HG03520 (cell line): ENCODE measurements at regions not wholly inside any gene's neighbourhood (a gene's known extent, or its start where the extent isn't known, plus 50 kb on each side); places are given as distances from the start of the nearest gene placed in this dataset.

ENCODE experiments used
- ATAC-seq: cut with Tn5 transposase; IDR thresholded peaks from one replicate; pipeline ENCODE4 v1.9.1; 2021; ENCODE audit warnings: mild to moderate bottlenecking, moderate library complexity; ENCODE audit not compliant: unreplicated experiment

- no peak for ATAC-seq
Observed at GRCh38 chr2:65863713-65864112, 431.3 kb upstream of the SPRED2 start.

DNA sequence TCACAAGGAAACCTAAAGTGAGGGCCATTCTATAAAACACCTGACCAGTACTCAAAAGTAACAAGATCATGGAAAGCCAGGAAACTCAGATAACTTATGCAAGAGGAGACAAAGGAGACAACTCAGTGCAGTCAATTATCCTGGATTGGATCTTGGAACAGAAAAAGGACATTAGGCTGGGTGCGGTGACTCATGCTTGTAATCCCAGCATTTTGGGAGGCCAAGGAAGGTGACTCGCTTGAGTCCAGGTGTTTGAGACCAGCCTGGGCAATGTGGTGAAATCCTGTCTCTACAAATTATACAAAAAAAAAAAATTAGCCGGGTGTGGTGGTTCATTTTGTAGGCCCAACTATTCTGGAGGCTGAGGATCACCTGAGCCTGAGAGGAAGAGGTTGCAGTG is 424.5 kb upstream of the SPRED2 start:
- ATAC-seq: no peak

- ATAC-seq: no peak
Observed at GRCh38 chr2:65856423-65856822, 424.0 kb upstream of the SPRED2 start.

DNA sequence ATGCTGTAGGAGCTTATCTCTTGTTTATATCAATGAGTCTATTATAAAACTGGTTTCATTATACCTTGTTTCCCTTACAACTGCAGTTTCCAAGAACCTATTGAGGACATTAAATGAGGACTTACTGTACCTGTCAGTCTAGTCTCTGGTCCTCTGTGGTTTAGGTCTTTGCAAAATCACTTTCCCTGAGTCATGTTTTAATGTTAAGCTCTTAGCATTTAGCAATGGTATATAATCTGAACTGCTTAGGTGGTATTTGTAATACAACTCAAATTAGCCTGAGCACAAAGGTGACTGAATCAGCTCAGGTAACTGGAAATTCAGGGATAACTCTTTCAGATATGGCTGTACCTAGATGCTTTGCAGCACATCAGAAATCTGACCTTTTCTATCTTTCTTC is 418.3 kb upstream of the SPRED2 start:
- no peak for ATAC-seq

- ATAC-seq: no peak
Observed at GRCh38 chr2:65846989-65847678, 414.7 kb upstream of the SPRED2 start.

GRCh38 chr2:65845442-65846182 is 413.2 kb upstream of the SPRED2 start:
- no peak for ATAC-seq

DNA sequence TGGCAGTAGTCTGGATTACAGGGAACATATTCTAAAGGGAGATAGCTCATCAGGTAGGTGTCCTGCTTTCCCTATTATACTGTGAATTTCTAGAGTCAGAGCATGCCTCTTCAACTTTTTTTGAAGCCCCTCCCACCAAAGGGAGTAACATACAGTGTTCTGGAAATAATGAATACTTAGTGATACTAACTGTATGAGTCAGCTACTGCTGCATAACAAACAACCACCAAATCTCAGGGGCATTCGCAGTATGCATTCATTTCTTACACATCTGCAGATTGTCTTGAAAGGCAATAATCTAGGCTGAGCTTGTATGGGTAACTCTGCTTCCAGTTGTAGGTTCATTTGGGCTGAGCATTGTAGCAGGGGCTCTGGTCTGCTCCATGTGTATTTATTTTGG is 409.7 kb upstream of the SPRED2 start:
- ATAC-seq: no peak

- no peak for ATAC-seq
Observed at GRCh38 chr2:65835975-65836549, 403.7 kb upstream of the SPRED2 start.

GRCh38 chr2:65834771-65835475 is 402.5 kb upstream of the SPRED2 start:
- no peak for ATAC-seq

- ATAC-seq: no peak
Observed at GRCh38 chr2:65834062-65834461, 401.7 kb upstream of the SPRED2 start.

GRCh38 chr2:65831509-65831908 is 399.1 kb upstream of the SPRED2 start:
- no peak for ATAC-seq

DNA sequence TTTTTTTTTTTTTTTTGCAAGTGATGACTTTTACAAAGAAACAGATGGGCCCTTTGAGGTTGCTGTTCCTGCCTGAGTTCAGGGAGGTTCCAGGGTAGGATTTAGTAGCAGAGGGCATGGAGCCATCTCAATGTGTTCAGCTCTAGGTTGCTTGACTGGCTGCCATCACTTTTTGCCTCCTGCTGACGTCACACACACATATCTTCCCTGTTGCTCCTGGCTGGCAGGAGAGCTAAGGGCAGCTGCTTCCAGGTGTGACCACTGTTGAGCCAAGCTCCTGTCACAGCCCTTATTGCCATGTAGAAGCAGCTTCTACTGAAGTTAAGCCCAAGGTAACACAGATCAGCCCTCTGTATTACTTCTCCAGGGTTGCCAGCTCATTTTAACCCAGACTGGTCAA is 394.2 kb upstream of the SPRED2 start:
- ATAC-seq: no peak

GRCh38 chr2:65823511-65823910 is 391.1 kb upstream of the SPRED2 start:
- ATAC-seq: no peak

DNA sequence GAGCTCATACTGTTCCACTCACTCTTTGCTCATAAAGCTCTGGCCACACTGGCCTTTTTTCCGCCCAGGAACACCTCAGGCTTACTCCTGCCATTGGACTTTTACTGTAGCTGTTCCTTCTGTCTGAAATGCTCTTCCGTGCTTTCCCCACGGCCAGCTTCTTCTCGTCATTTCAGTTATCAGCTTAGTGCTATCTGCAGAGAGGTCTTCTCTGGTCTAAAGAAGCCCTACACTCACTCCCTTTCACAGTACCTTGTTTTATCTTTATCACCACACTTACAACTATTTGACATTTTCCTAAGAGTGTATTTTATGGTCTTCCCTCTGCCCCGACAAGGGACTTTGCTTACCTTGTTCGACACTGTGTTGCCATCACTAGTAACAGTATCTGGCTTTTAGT is 388.1 kb upstream of the SPRED2 start:
- no peak for ATAC-seq

DNA sequence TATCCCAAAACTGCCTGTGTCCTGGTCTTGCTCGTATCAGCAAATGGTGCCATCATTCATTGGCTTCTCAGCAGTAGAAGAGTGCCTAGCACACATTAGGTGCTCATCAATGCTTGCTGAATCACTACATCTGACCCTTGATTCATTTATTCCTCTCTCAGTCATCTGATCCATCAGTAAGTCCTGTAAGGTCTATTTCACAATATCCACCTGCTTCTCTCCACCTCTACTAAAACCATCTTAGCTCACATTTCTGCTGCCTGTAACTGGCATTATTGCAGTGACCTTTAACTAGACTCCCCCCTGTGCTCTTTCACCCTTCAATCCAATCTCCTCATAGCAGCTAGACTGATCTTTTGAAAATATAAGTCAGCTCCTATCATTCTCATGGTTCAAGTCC is 387.6 kb upstream of the SPRED2 start:
- no peak for ATAC-seq

DNA sequence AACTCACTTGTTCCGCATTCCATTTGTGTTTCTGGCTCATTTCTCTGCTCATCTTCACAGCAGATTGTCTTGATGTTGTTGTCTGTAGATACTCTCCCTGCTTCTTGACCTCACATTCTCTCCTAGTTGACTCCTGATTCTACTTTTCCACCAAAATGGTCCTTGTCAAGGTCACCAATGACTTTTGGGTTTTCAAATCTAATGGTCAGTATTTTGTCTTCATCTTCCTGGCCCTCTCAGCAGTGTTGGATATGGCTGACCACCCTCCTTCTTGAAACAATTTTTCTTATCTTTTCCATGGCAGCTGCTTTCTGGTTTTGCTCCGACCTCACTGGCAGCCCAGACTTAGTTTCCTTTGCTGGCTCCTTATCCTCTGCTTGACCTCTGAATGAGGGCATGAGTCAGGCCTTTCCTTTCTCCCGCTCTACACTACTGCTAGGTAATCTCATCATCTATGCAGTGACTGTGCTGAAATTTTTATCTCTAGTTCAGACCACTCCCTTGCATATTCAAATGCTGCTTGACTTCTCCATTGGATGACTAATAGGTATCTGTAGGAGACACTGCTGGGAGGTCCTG is 386.6 kb upstream of the SPRED2 start:
- no peak for ATAC-seq

DNA sequence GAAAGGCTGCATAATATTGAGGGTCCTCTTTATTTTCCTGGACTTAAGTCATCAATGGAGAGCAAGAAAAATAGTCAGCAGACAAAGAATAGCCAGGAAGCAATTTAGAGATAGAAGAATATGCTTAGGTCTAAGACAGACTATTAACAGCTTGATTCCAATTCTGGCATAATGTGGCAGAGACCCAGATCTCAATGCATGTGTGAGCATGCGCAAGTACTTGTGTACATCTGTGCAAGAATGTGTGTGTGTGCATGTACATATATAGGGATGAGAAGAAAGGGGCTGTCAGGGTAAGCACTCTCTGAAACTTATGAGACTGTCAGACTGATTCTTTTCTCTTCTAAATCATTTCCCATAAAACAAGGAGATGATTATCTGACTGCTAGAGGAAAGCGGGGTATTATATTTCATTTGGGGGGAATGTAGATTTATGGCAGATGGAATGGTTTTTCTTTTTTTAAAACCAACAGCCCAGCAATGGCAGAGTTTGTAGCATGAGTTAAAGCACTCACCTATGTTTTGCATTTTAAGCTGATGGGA is 381.3 kb upstream of the SPRED2 start:
- ATAC-seq: no peak

GRCh38 chr2:65812887-65813286 is 380.5 kb upstream of the SPRED2 start:
- ATAC-seq: no peak

GRCh38 chr2:65807942-65808341 is 375.5 kb upstream of the SPRED2 start:
- ATAC-seq: no peak

DNA sequence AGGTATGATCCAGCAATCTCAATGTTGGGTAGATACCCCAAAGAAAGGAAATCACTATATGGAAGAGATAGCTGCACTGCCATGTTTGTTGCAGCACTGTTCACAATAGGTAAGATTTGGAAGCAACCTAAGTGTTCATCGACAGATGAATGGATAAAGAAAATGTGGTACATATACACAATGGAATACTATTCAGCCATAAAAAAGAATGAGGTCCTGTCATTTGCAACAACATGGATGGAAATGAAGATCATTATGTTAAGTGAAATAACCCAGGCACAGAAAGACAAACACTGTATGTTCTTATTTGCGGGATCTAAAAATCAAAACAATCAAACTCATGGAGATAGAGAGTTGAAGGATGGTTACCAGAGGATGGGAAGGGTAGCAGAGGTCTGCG is 372.4 kb upstream of the SPRED2 start:
- no peak for ATAC-seq

- no peak for ATAC-seq
Observed at GRCh38 chr2:65802298-65802942, 370.0 kb upstream of the SPRED2 start.
